ENCODE measurements at regions not wholly inside any gene's neighbourhood (a gene's known extent, or its start where the extent isn't known, plus 50 kb on each side); places are given as distances from the start of the nearest gene placed in this dataset.

DNA sequence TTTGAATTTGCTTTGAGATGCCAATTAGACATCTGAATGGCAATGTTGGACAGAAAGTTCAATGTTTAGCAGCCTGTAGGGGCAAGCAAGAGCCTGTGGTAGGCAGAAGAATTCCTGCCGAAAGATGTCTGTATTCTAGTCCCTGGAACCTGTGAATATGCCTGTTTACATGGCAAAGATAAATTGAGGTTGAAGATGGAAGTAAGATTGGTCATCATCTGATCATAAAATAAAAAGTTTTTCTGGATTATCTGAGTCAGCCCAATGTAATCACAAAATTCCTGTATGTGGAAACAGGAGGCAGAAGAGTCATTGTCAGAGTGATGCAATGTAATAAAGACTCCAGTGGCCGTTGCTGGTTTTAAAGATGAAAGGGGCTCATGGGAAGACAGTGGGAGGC, 430.5 kb downstream of the MDFIC start:
- Histone ChIP-seq H3K36me3 (ENCODE audit: control insufficient read depth in 2 of 2, insufficient read depth in 2 of 2, low read length in 1 of 2) (no peaks in the 10 kb centered on the region), H3K79me2 (ENCODE audit: control insufficient read depth, insufficient read depth, low read length) (no peaks in the 10 kb centered on the region), H3K4me2 (ENCODE audit: control insufficient read depth, insufficient read depth) (no peak overlapping the region), H3K4me1 (ENCODE audit: control insufficient read depth, insufficient read depth, low read length) (no peaks in the 10 kb centered on the region), H3K9ac (ENCODE audit: control insufficient read depth, insufficient read depth, low read length) (no peak overlapping the region), H3K27me3 (replicated peaks in 1 of 2; ENCODE audit: control insufficient read depth in 2 of 2, insufficient read depth in 2 of 2, low read length in 1 of 2) (no peaks in the 10 kb centered on the region), H2AFZ (ENCODE audit: control insufficient read depth, low read depth, low read length) (no peak overlapping the region), H3K4me3 (no peak overlapping the region), H4K20me1 (ENCODE audit: control insufficient read depth, insufficient read depth) (no peaks in the 10 kb centered on the region), H3K27ac (ENCODE audit: control insufficient read depth, insufficient read depth) (no peak overlapping the region), H3K9me3 (replicated peaks; ENCODE audit: control insufficient read depth, insufficient read depth, low read length) (no peaks in the 10 kb centered on the region)
- BruUV-seq (replicated peaks) = no TSS peak
- in situ Hi-C loops (cut with MboI) (no loop called here), intact Hi-C loops (cut with micrococcal nuclease; ENCODE audit: unreplicated experiment) (no loop called here)
- ChIA-PET RAD21 (ENCODE audit: unreplicated experiment) (interaction anchor here (1.1 kb wide), 1 partner anchor 125 kb away, joined by 3 read pairs; no protein-coding TSS in a partner anchor), SMC1A (ENCODE audit: uncharacterized antibody, unreplicated experiment) (interaction anchor here (0.6 to 1.2 kb wide), 2 partner anchors 15 to 487 kb away, joined by 3 to 4 read pairs; no protein-coding TSS in a partner anchor), POLR2A (no interaction called here), CTCF (interaction anchor here (0.5 to 1.5 kb wide), 3 partner anchors 99 to 488 kb away, joined by 3 to 4 read pairs (median 3); no protein-coding TSS in a partner anchor)
- no peak for ATAC-seq
- WGBS (ENCODE audit: insufficient coverage, insufficient replicate concordance, low lambda C conversion rate, missing lambda C conversion rate) = 15% methylated on average over 2 of the region's 2 CpGs
- TF ChIP-seq, protein P1, sequence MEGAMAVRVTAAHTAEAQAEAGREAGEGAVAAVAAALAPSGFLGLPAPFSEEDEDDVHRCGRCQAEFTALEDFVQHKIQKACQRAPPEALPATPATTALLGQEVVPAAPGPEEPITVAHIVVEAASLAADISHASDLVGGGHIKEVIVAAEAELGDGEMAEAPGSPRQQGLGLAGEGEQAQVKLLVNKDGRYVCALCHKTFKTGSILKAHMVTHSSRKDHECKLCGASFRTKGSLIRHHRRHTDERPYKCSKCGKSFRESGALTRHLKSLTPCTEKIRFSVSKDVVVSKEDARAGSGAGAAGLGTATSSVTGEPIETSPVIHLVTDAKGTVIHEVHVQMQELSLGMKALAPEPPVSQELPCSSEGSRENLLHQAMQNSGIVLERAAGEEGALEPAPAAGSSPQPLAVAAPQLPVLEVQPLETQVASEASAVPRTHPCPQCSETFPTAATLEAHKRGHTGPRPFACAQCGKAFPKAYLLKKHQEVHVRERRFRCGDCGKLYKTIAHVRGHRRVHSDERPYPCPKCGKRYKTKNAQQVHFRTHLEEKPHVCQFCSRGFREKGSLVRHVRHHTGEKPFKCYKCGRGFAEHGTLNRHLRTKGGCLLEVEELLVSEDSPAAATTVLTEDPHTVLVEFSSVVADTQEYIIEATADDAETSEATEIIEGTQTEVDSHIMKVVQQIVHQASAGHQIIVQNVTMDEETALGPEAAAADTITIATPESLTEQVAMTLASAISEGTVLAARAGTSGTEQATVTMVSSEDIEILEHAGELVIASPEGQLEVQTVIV (IDR thresholded peaks at IDR 0.05; ENCODE audit: borderline replicate concordance, partially characterized antibody) = no peak
- no peak for DNase-seq (ENCODE audit: low read depth, low spot score)
- FAIRE-seq = no peak

DNA sequence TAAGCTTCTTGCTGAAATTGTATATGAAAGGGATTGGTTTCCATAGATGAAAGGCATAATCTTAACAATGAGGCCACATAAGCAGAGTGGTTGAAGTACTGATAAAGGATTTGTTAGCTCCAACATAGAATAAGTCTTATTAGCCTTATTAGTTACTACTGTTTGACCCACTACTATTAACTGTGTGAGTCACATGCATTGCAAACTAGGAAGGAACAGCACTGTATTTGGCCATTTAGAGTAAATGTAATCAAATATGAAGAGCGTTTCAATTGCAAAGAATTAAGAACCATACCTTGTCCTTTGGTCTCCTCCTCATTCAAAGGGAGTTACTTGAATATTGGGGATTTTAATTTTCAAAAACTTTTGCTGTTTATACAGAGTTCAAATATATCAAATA, 428.9 kb downstream of the MDFIC start:
- no peak overlapping the region for H2AFZ ChIP-seq (ENCODE audit: control insufficient read depth, low read depth, low read length)
- no peak for DNase-seq (ENCODE audit: low read depth, low spot score)
- H3K4me2 ChIP-seq (ENCODE audit: control insufficient read depth, insufficient read depth) = no peak overlapping the region
- ChIA-PET SMC1A (ENCODE audit: uncharacterized antibody, unreplicated experiment) (no interaction called here), CTCF (no interaction called here), RAD21 (ENCODE audit: unreplicated experiment) (no interaction called here), POLR2A (no interaction called here)
- H4K20me1 ChIP-seq (ENCODE audit: control insufficient read depth, insufficient read depth) = no peaks in the 10 kb centered on the region
- no peaks in the 10 kb centered on the region for H3K79me2 ChIP-seq (ENCODE audit: control insufficient read depth, insufficient read depth, low read length)
- H3K4me1 ChIP-seq (ENCODE audit: control insufficient read depth, insufficient read depth, low read length) = no peaks in the 10 kb centered on the region
- H3K9ac ChIP-seq (ENCODE audit: control insufficient read depth, insufficient read depth, low read length) = no peak overlapping the region
- no peak overlapping the region for H3K27ac ChIP-seq (ENCODE audit: control insufficient read depth, insufficient read depth)
- H3K27me3 ChIP-seq (replicated peaks in 1 of 2; ENCODE audit: control insufficient read depth in 2 of 2, insufficient read depth in 2 of 2, low read length in 1 of 2) = no peaks in the 10 kb centered on the region; a peak in 1 of 4 replicates
- no peaks in the 10 kb centered on the region for H3K9me3 ChIP-seq (replicated peaks; ENCODE audit: control insufficient read depth, insufficient read depth, low read length)
- FAIRE-seq = no peak
- in situ Hi-C loops (cut with MboI) (no loop called here), intact Hi-C loops (cut with micrococcal nuclease; ENCODE audit: unreplicated experiment) (no loop called here)
- H3K4me3 ChIP-seq = no peak overlapping the region
- BruUV-seq (replicated peaks) = no TSS peak
- ATAC-seq = no peak
- WGBS (ENCODE audit: insufficient coverage, insufficient replicate concordance, low lambda C conversion rate, missing lambda C conversion rate) = 0% methylated on average over 1 of the region's 1 CpG
- H3K36me3 ChIP-seq (ENCODE audit: control insufficient read depth in 2 of 2, insufficient read depth in 2 of 2, low read length in 1 of 2) = no peaks in the 10 kb centered on the region
- TF ChIP-seq, protein P2, sequence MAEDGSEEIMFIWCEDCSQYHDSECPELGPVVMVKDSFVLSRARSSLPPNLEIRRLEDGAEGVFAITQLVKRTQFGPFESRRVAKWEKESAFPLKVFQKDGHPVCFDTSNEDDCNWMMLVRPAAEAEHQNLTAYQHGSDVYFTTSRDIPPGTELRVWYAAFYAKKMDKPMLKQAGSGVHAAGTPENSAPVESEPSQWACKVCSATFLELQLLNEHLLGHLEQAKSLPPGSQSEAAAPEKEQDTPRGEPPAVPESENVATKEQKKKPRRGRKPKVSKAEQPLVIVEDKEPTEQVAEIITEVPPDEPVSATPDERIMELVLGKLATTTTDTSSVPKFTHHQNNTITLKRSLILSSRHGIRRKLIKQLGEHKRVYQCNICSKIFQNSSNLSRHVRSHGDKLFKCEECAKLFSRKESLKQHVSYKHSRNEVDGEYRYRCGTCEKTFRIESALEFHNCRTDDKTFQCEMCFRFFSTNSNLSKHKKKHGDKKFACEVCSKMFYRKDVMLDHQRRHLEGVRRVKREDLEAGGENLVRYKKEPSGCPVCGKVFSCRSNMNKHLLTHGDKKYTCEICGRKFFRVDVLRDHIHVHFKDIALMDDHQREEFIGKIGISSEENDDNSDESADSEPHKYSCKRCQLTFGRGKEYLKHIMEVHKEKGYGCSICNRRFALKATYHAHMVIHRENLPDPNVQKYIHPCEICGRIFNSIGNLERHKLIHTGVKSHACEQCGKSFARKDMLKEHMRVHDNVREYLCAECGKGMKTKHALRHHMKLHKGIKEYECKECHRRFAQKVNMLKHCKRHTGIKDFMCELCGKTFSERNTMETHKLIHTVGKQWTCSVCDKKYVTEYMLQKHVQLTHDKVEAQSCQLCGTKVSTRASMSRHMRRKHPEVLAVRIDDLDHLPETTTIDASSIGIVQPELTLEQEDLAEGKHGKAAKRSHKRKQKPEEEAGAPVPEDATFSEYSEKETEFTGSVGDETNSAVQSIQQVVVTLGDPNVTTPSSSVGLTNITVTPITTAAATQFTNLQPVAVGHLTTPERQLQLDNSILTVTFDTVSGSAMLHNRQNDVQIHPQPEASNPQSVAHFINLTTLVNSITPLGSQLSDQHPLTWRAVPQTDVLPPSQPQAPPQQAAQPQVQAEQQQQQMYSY (CRISPR knock-in tag; IDR thresholded peaks at IDR 0.05) = no peak
- TF ChIP-seq, protein P3, sequence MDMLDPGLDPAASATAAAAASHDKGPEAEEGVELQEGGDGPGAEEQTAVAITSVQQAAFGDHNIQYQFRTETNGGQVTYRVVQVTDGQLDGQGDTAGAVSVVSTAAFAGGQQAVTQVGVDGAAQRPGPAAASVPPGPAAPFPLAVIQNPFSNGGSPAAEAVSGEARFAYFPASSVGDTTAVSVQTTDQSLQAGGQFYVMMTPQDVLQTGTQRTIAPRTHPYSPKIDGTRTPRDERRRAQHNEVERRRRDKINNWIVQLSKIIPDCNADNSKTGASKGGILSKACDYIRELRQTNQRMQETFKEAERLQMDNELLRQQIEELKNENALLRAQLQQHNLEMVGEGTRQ (IDR thresholded peaks at IDR 0.05; ENCODE audit: borderline replicate concordance, low read depth, low read length) = no peak
- TF ChIP-seq, protein P4, sequence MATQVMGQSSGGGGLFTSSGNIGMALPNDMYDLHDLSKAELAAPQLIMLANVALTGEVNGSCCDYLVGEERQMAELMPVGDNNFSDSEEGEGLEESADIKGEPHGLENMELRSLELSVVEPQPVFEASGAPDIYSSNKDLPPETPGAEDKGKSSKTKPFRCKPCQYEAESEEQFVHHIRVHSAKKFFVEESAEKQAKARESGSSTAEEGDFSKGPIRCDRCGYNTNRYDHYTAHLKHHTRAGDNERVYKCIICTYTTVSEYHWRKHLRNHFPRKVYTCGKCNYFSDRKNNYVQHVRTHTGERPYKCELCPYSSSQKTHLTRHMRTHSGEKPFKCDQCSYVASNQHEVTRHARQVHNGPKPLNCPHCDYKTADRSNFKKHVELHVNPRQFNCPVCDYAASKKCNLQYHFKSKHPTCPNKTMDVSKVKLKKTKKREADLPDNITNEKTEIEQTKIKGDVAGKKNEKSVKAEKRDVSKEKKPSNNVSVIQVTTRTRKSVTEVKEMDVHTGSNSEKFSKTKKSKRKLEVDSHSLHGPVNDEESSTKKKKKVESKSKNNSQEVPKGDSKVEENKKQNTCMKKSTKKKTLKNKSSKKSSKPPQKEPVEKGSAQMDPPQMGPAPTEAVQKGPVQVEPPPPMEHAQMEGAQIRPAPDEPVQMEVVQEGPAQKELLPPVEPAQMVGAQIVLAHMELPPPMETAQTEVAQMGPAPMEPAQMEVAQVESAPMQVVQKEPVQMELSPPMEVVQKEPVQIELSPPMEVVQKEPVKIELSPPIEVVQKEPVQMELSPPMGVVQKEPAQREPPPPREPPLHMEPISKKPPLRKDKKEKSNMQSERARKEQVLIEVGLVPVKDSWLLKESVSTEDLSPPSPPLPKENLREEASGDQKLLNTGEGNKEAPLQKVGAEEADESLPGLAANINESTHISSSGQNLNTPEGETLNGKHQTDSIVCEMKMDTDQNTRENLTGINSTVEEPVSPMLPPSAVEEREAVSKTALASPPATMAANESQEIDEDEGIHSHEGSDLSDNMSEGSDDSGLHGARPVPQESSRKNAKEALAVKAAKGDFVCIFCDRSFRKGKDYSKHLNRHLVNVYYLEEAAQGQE (IDR thresholded peaks at IDR 0.05; ENCODE audit: low read depth, low read length) = no peak
